Superior temporal gyrus (tissue), 1 donor: ENCODE measurements at regions not wholly inside any gene's neighbourhood (a gene's known extent, or its start where the extent isn't known, plus 50 kb on each side); places are given as distances from the start of the nearest gene placed in this dataset.
"Not testable (repeated sequence)": the region's sequence is repeated elsewhere in the genome, so short reads cannot be mapped to it uniquely, and the experiment has no call there.

Experiments
- DNase-seq: peaks from one replicate; pipeline ENCODE4 v3.0.0-alpha.2; 2016; ENCODE audit errors: extremely low spot score

- no peak for DNase-seq
These were observed 81.2 kb upstream of the THBS1 start for GRCh38 chr15:39499681-39500080.

GRCh38 chr15:39501366-39502081 is 79.4 kb upstream of the THBS1 start:
- no peak for DNase-seq

GRCh38 chr15:39502082-39502447 is 78.8 kb upstream of the THBS1 start:
- DNase-seq: no peak

GRCh38 chr15:39502611-39503195 is 78.2 kb upstream of the THBS1 start:
- no peak for DNase-seq

GRCh38 chr15:39503526-39503925 is 77.4 kb upstream of the THBS1 start:
- no peak for DNase-seq

- DNase-seq: no peak
These were observed 76.1 kb upstream of the THBS1 start for GRCh38 chr15:39504808-39505207.

- no peak for DNase-seq
These were observed 74.7 kb upstream of the THBS1 start for GRCh38 chr15:39506146-39506545.

- DNase-seq: no peak
These were observed 72.3 kb upstream of the THBS1 start for GRCh38 chr15:39508536-39508935.

- no peak for DNase-seq
These were observed 70.7 kb upstream of the THBS1 start for GRCh38 chr15:39510001-39510701.

- DNase-seq: no peak
These were observed 69.6 kb upstream of the THBS1 start for GRCh38 chr15:39511000-39511915.

GRCh38 chr15:39511916-39512260 is 69.0 kb upstream of the THBS1 start:
- DNase-seq: no peak

- no peak for DNase-seq
These were observed 68.2 kb upstream of the THBS1 start for GRCh38 chr15:39512643-39513042.

GRCh38 chr15:39513936-39514335 is 66.9 kb upstream of the THBS1 start:
- no peak for DNase-seq

GRCh38 chr15:39514933-39515332 is 65.9 kb upstream of the THBS1 start:
- no peak for DNase-seq

GRCh38 chr15:39515765-39516164 is 65.1 kb upstream of the THBS1 start:
- no peak for DNase-seq

- no peak for DNase-seq
These were observed 63.6 kb upstream of the THBS1 start for GRCh38 chr15:39517122-39517855.

GRCh38 chr15:39523968-39524367 is 56.9 kb upstream of the THBS1 start:
- not testable (repeated sequence) for DNase-seq

GRCh38 chr15:39529457-39529856 is 51.4 kb upstream of the THBS1 start:
- DNase-seq: no peak

GRCh38 chr15:39530480-39531342 is 50.2 kb upstream of the THBS1 start:
- no peak for DNase-seq
